Ovary (tissue), 3 donors: ENCODE measurements at regions not wholly inside any gene's neighbourhood (a gene's known extent, or its start where the extent isn't known, plus 50 kb on each side); places are given as distances from the start of the nearest gene placed in this dataset.

Experiments
- POLR2A ChIP-seq: fragments of 450-650 bp; IDR thresholded peaks from one replicate; pipeline ENCODE4 v1.6.1; 2017; ENCODE audit warnings: antibody characterized with exemption, mild to moderate bottlenecking, moderate library complexity
- TF ChIP-seq, protein P1 (sequence below), 3 donors: fragments of 450-650 bp in 2 of 3; fragments of 200-600 bp in 1 of 3; IDR thresholded peaks; one replicate each; pipeline versions ENCODE4 v1.5.1 to v1.8.0; 2016 to 2022; ENCODE audit warnings: antibody characterized with exemption in 3 of 3, mild to moderate bottlenecking in 1 of 3
- donor health status: DM: no; HTN: no; CAD: no.

DNA sequence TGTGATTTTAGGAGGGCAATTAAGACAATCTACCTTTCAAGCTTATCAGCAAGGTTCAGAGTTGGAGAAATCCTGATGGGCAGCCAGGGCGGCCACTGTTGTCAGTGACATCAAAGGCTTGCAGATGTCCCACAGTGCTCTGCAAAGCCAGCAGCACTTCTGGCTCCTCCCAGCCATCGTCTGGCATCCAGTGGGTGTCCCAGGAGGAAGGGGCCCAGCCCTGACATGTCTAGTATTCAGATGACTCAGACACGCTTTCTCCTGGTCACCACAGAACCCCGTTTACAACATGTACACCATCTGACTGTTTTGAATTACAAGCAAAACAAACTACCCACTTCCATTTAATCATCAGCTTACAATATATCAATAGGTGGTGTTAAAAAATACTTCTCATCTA lies 61.4 kb downstream of the CYRIA start:
- TF ChIP-seq, protein P1, sequence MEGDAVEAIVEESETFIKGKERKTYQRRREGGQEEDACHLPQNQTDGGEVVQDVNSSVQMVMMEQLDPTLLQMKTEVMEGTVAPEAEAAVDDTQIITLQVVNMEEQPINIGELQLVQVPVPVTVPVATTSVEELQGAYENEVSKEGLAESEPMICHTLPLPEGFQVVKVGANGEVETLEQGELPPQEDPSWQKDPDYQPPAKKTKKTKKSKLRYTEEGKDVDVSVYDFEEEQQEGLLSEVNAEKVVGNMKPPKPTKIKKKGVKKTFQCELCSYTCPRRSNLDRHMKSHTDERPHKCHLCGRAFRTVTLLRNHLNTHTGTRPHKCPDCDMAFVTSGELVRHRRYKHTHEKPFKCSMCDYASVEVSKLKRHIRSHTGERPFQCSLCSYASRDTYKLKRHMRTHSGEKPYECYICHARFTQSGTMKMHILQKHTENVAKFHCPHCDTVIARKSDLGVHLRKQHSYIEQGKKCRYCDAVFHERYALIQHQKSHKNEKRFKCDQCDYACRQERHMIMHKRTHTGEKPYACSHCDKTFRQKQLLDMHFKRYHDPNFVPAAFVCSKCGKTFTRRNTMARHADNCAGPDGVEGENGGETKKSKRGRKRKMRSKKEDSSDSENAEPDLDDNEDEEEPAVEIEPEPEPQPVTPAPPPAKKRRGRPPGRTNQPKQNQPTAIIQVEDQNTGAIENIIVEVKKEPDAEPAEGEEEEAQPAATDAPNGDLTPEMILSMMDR (IDR thresholded peaks at IDR 0.05), result no peak
- no peak for TF ChIP-seq POLR2A
